ENCODE measurements at regions not wholly inside any gene's neighbourhood (a gene's known extent, or its start where the extent isn't known, plus 50 kb on each side); places are given as distances from the start of the nearest gene placed in this dataset.

DNA sequence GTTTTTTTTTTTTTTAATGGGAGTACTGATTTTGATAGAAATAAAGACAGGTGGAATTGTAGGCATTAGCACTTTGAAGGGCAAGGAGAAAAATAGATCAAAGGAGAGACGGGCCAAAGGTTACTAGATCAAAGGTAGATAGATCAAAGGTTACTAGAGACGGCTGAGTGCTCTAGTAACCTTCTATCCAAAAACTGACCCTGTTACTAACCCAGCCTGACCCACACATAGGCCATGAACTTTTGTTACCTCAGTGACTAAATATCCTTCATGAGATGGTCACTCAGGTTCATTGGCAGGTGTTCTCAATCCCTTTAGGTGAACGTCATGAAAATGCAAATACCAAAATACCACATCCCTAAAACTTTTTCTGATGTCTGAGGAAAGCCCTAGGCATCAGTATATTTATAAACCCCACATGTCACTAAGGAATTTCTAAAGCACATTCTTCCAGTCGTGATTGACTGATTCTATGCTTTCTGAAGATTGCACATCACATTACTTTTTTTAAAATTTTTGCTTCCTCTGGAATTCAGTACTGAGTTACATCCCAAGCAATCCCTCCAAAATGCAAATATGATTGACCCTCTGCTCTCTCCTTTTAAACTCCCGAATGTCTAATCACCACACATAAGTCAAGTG lies 772.7 kb downstream of the BRINP1 start:
- DNase-seq: no peak

DNA sequence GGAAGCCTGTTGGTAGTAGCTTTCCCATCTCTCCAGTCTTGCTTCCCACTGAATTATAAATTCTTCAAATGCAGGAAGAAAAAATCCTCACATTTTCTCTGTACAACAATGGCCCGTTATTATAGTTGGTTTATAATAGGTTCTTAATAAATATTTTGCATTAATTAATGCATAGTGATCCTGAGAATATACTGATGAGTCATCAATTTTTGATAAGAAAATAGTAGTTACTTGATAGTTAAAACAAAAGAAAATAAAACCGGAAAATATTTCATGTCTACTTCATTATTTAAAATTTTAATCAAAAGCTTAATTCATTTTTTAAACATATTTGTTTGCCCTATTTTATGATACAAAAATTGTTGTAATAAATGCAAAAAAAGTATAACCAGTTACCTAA lies 762.6 kb downstream of the BRINP1 start:
- DNase-seq: no peak

DNA sequence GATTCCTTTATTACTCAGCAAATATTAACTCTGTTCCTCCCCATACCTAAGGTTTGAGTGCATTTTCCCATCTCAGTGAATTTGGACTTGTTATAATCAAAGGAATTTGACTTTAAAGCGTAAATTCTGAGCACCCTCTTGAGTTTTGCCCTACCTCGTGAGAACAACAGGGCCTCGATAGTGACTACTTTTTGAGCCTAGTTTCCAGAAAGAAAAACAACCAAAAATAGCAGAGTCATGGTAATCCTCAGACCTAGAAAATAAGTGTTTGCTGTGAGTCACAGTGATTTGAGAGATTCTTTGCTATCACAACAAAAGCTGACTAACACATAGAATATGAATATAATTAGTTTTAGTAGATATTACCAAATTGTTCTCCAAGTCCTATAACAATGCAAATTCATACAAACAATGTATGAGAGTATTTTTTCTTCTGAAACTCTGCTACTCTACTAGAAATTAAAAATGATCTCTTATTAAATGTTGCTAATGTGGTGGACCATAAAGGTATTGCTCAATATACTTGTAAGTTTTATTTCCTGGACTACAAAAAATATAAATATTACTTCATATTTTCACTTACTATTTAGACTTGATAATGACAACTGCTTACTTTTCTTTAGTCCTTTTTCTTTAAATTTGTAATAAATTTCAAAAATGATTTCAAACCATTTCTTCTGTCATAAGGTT lies 759.7 kb downstream of the BRINP1 start:
- DNase-seq: no peak

DNA sequence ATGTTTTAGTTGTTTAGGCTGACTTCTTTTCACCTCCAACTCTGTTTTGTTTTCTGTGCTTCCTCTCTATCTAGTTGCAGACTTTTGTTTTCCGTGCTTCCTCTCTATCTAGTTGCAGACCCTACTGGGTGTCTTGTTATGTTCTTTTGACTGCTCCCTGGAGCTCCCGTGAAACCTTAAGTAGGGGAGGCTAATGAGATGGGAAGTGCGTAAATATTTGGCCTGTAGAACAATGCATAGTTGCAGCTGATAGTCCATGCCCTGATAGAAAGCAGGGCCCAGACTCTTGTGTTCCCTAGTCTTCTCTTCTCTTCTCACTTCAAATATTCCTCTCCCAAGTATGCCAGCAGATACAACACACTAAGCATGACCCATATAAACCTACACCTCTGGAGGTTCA lies 757.0 kb downstream of the BRINP1 start:
- DNase-seq: no peak

DNA sequence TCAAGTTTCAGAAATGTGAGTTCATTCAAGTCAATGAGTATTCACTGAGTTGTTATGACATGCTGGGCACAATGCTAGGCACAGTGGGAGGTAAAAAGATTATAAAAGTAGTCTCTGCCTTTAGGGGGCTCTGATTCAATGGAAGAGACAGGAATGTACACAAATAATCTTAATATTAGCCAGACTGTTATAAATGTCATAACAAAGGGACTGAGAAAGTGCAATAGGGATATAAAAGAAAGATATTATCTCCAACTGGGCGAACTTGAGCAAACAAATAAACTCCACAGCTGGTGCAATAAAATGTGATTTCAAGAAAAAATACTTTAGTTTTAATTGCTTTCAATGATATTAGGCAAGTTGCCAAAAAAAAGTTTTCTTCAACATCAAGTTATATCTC lies 755.2 kb downstream of the BRINP1 start:
- DNase-seq: no peak

DNA sequence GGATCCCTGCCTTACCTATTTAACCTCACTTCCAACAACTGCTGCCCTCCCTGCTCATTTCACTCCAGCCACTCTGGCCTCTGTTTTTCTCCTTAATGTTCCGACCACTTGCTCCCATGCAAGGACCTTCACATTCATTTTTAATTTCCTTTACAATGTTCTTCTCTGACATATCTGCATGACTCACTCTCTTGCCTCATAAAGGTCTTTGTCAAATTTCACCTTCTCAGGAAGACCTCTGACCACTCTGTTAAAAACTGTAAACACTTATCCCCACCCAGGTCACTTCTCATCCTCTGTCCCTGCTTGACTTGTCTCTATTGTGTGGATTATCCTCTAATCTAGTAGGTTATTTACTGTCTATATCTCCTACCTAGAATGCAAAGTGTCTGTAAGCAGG lies 751.2 kb downstream of the BRINP1 start:
- DNase-seq: no peak

DNA sequence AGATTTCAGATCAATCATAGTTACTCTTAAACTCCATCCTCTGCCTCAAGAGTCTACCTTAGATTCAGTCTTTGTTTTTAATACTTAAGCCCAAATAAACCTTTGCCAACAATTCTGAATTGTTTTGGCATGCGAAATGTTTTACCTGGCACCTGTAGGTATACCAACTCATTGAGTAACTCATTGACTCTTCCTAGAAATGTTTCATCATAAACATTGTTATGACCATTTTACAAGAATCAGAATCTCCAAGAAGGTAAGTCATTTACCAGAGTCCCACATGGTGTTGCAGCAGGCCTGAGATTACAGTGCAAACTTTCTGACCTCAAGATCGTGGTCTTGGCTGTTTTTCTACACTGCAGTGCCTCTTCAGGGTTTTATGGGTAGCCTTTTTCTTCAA lies 750.4 kb downstream of the BRINP1 start:
- no peak for DNase-seq

DNA sequence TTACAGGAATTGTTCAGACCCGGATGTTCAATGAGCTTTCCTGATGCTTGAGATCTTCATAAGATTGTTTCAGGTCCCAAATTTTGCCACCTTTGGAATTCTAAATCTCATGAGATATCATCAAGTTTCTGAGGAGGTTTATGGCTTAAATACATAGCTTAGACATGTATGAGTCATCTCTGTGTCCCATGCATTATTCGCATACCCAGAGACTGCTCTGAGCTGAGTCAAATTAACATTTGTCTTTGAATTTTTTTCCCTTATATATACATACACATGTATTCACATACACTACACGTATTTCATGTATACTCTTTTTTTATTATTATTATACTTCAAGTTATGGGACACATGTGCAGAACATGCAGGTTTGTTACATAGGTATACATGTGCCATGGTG lies 744.6 kb downstream of the BRINP1 start:
- DNase-seq: no peak

DNA sequence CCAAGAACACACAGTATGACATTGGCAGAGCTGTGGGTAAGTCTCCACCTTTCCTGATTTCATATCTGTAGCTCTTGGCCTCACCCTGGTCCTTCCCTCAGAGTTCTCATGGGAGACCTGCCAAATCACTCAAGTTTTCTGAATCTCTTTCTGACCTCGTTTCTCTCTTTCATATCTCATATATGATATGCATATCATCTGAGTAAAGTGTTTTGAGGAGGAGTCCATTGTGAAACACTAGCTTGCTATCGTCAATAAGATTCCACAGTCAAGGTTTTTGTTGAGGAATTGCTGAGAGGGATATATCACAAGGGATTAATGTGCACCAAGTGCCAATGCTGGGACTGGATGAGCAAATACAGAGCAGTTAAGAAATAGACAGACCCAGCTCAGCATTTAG lies 739.2 kb downstream of the BRINP1 start:
- DNase-seq: no peak

DNA sequence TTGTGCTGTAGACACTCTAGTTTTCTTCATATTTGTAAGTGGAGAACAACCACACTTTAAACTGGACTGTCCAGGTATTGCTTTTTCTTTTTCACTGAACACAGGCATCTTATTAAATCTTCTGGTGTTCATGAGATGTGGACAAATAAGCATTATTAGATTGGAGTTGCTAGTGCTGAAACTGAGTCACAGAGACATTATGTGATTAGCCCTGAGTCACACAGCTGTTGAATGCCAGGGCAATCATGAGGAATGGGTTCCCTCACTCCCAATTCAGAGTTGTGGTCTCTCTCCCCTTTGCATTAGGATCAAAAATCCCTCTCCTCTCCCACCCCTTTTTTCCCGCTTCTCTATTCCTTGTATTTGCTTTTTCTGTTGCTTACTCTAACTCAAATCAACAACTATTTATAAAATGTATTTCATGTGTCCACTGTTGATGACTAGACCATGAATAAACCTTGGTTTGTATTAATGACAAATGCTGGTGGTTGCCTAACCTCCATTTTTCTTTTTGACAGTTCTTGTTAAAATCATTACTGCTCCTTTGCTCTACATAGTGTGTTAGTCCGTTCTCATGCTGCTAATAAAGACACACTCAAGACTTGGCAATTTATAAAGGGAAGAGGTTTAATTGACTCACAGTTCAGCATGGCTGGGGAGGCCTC lies 738.2 kb downstream of the BRINP1 start:
- DNase-seq: no peak

DNA sequence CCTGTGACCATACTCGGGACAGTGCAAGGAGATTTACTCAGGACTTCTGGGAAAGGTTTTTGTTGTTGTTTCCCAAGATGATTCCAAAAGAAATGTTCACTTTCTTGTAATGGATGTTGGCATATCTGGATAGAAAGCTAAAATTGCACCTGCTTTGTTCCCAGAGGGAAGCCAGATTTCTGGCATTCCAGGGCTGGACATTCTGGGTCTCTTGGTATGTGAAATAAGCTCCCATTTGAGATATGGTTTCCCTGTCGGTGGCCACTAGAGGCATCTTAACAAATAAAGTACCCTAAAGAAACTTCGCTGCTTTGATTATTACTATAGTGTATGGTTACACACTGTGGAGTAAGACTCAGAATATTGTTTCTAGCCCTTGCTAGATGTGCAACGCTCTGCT lies 737.3 kb downstream of the BRINP1 start:
- DNase-seq: no peak

DNA sequence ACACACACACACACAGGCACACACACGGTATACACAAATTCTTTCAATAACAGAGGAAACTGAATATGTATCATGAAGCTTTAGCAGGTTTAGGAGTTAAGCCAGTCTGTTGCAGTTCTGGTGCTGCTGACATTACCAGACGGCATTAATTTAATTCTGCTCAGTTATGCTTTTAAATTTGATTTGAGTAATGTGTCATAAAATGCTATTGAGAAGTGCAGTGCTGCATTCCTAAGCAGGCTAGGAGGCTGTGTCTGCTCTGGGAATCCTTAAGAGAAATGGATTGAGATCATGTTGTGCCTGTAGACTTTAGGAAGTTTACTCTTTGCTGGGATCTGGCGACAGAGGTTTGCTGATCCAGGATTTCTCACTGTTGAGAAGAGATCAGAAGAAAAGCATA lies 733.8 kb downstream of the BRINP1 start:
- DNase-seq: no peak

DNA sequence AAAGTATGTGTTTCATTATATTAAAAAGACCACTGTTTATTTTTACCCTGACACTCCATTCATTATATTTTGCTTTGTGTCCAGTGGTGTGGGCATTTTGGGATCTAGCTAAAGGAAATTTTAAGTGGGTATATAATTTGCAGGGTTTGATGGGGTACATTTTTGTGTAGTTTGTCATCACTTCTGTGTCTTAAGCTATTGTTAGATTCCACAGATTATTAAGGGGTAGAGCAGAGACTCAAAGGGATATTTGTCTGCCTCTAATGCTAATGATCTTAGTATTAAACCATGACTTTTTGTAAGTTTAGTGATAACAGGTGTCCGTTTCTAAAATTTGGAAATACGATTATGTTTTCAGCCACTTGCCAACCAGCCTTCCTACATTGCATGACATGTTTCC lies 731.6 kb downstream of the BRINP1 start:
- DNase-seq: no peak

DNA sequence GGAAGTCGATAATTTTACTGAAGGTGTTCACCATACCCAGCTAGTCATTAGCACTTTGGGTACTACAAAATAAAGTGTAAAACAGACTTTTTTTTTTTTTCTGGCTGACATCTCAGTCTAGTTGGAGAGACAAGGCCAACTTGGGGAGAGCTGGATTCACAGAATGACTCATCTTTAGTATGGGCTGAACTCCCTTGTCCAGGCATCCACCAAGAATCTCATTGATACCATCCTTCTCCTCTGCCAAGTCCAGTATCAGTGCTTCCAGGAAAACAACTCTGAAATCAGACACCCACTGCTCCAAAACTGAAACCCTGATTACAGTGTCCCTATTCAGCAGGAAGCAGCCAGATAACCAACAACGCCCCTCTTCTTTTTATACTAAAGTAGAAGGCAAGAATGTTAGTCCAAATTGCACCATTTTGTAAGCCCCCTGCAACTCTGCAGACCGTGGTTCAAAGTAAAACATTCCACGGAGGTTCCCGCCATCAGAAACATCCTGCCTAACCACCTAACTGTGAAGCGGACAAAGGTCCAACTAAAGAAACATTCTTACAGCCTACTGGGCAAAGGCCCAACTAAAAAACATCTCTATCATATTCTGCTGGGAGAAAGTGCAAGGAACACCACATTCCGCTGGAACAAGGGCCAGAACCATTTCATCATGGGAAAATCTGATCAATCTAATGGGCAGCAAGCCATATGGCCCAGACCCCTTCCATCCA lies 728.2 kb downstream of the BRINP1 start:
- DNase-seq: no peak

DNA sequence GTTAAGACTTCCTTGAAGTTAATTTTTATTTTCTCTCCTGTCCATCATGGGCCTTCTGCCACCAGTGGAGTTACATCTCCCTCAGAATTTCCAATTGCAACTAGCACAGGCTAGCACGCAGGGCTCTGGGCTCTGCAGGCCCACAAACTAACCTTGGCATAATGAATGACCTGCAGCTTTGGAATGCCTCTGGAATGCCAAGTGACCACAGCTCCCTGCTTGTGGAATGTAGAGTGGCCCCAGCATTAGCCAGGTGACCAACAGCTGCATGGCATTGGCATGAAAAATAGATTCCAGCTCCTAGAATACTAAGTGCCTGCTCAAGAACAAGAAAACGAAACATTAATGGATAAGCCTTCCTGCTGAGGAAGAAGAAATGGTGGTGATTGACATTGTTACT lies 726.1 kb downstream of the BRINP1 start:
- DNase-seq: no peak

DNA sequence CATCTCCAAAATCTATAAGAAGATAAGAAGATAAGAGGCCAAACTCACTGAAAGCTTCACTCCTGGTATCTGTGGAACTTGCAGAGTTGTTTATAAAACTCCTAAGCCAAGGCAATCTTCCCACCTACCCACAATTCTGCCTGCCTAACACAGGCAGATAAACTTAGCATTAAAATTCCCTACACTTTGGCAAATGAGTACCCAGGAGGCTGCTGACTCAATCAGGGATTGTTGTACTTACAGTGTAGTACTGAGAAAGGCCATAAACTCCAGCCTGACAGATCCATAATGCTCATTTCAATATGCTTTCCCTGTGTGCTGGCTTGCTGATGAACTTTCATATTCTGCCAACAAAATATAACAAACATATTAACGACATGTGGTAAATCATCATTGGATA lies 725.2 kb downstream of the BRINP1 start:
- no peak for DNase-seq

DNA sequence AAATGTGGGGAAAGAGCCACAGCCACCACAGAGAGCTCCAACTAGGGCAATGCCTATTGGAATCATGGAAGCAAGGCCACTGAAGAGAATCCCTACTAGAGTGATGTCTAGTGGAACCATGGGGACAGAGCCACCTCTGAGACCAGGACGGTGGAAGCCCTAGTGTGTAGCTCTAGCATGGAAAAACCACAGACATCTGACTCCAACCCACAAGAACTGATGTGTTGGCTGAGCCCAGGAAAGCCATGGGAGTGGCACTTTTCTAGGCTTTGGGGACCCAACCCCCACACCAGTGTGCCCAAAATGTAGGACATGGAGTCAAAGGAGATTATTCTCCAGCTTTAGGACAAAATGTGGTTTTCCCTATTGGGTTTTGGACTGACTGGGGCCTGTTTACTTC lies 721.9 kb downstream of the BRINP1 start:
- DNase-seq: no peak

DNA sequence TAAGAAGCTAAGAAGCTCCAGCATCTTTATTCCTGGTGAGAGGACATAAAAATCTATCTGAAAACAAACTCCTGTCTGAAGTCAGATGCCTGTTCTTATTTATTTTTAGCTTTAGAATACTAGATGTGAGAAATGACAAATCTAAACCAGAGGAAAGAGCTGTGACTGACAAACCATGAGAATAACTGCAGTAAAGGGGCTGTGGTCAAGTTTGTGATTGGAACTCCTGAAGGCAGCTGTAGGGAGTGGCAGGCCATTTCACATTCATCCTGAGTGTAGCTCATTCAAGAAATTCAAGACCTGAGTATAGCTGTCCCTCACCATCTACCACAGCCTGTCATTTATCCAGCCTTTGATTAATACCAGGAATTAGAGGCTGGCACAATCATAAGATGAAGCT lies 718.8 kb downstream of the BRINP1 start:
- no peak for DNase-seq

DNA sequence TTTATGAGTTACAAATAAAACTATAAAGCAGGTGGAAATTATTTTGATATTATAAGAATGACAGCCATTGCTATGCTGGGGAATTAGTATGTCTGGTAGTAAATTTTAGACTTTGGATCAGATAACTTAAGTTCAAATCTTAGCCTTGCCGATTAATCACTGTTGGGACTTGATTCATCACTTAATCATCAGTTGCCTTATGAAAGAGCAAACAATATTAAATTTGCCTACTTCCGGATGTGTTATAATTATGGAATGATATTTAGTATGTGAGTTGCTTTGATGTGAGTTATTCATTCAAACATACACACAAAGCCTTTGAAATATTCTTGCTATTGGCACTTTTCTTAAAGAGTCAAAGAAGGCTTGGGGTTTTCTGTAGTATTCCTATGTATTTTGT lies 717.7 kb downstream of the BRINP1 start:
- DNase-seq: no peak

DNA sequence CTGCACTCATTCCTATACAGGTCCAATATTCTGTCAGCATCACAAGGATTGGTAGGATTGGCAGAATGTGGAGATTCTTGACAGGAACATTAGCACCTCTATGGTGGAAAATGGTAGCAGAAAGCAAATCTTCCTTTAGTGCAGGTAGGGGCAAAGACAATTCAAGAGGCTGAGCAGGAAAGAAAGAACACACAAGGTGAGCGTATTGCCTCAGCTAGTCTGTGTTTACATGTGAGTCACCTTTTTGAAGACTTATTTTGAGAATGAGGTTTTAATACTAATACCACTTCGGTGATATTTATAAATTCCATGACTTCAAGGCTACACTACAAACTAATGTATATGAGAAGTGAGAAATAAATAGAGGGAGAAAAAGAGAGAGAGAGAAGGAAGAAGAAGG lies 717.0 kb downstream of the BRINP1 start:
- DNase-seq: no peak

DNA sequence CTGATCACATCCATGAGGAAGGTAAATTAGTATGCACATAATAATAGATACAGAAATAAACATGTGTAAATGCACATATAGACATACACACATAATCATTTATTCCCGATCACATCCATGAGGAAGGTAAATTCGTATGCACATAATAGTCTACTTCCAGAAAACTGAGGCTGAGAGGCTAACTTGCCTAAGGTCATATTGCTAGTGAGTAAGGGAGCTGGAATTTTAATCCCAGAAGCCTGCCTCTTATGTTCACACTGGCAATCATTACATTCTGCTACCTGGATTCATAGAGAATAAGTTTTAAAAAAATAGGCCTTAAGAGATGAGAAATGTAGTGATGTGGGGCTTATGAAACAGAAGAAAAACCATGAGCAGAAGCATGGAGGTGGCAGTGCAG lies 716.3 kb downstream of the BRINP1 start:
- DNase-seq: no peak

DNA sequence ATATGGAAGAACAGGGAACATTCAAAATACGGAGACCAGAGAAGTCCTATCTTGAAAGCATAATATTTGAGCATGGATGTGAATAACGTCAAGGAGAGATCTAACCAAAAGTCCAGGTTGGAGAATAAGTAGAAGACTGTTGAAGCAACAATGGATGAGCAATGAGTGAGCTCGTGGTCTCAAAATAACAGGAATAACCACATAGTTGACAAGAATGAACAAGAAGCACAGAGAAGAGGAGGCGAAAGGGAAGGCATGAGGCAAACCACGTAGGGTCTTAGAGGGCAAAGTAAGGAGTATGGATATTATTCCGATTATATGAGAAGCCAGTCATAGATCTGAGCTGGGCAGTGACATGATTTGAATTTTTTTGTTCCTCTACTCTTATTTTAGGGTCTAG lies 710.2 kb downstream of the BRINP1 start:
- DNase-seq: no peak

DNA sequence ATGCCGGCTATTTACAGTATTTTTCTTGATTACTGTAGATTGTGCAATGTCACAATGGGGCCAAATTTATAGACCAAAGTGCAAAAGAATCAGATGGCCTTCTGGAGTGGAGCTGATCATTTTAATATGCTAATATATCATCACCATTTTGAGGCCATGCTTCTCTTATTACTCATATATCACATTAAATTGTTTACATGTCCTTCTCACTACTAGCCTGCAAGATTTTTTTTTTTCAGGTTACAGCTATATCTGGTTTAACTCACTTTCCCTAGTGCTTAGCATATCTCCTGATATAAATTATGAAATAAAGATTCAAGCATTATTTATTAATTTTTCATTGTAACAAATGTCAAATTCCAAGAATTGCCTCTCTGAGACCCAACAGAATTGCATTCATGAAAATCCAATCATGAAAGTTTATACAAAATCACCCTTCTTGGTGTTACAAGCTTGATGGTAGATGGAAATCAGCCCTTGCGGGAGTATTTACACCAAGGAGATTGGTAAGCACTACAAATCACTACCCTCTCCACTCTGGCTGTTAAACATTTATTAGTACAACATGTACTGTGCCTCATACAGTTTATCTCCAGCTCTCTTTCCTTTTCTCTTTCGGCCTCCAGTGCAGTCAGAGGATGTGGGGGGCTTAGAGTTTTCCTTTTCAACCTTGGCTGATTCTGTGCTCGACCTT lies 703.9 kb downstream of the BRINP1 start:
- no peak for DNase-seq

Data from NCI-H774 (cell line).